ENCODE measurements at regions not wholly inside any gene's neighbourhood (a gene's known extent, or its start where the extent isn't known, plus 50 kb on each side); places are given as distances from the start of the nearest gene placed in this dataset.

GRCh38 chr9:104287253-104287878 lies 193.3 kb downstream of the SMC2 start:
- TF ChIP-seq EZH2phosphoT487 (conservative IDR thresholded peaks at IDR 0.05; ENCODE audit: low read length) (no peak), CTCF (IDR thresholded peaks at IDR 0.05; ENCODE audit: insufficient read depth, low read length, poor library complexity, severe bottlenecking) (no peak)
- Histone ChIP-seq H3K27me3 (ENCODE audit: low read length) (no peaks in the 10 kb centered on the region), H3K9me2 (replicated peaks; ENCODE audit: insufficient read depth, low read length) (no peaks in the 10 kb centered on the region), H4K20me1 (ENCODE audit: low read depth, low read length) (no peaks in the 10 kb centered on the region), H3K9ac (ENCODE audit: low read length) (no peak overlapping the region), H3K9me3 (ENCODE audit: insufficient read depth, low read length) (no peaks in the 10 kb centered on the region), H3K4me3 (ENCODE audit: insufficient read depth, low read length, poor library complexity, severe bottlenecking) (no peak overlapping the region), H3K36me3 (ENCODE audit: low read length) (no peaks in the 10 kb centered on the region), H2AFZ (ENCODE audit: low read depth, low read length, severe bottlenecking) (no peak overlapping the region), H3K4me2 (ENCODE audit: low read depth, low read length, poor library complexity, severe bottlenecking) (no peak overlapping the region), H3F3A (ENCODE audit: insufficient read depth) (no peaks in the 10 kb centered on the region), H3K79me2 (ENCODE audit: insufficient read depth, low read length) (no peaks in the 10 kb centered on the region), H3K27ac (ENCODE audit: low read depth, low read length) (no peak overlapping the region)

GRCh38 chr9:104293877-104294276 lies 199.8 kb downstream of the SMC2 start:
- H3K9ac ChIP-seq (ENCODE audit: low read length) = no peak overlapping the region
- no peaks in the 10 kb centered on the region for H3K36me3 ChIP-seq (ENCODE audit: low read length)
- H2AFZ ChIP-seq (ENCODE audit: low read depth, low read length, severe bottlenecking) = no peak overlapping the region
- H3K79me2 ChIP-seq (ENCODE audit: insufficient read depth, low read length) = no peaks in the 10 kb centered on the region
- no peaks in the 10 kb centered on the region for H3F3A ChIP-seq (ENCODE audit: insufficient read depth)
- no peak overlapping the region for H3K27ac ChIP-seq (ENCODE audit: low read depth, low read length)
- H4K20me1 ChIP-seq (ENCODE audit: low read depth, low read length) = no peaks in the 10 kb centered on the region
- no peak overlapping the region for H3K4me2 ChIP-seq (ENCODE audit: low read depth, low read length, poor library complexity, severe bottlenecking)
- no peaks in the 10 kb centered on the region for H3K9me3 ChIP-seq (ENCODE audit: insufficient read depth, low read length)
- no peaks in the 10 kb centered on the region for H3K9me2 ChIP-seq (replicated peaks; ENCODE audit: insufficient read depth, low read length)
- TF ChIP-seq EZH2phosphoT487 (conservative IDR thresholded peaks at IDR 0.05; ENCODE audit: low read length) = no peak
- no peak for TF ChIP-seq CTCF (IDR thresholded peaks at IDR 0.05; ENCODE audit: insufficient read depth, low read length, poor library complexity, severe bottlenecking)
- H3K27me3 ChIP-seq (ENCODE audit: low read length) = no peaks in the 10 kb centered on the region
- no peak overlapping the region for H3K4me3 ChIP-seq (ENCODE audit: insufficient read depth, low read length, poor library complexity, severe bottlenecking)

GRCh38 chr9:104300124-104300523 lies 203.9 kb upstream of the OR13F1 start:
- Histone ChIP-seq H3K79me2 (ENCODE audit: insufficient read depth, low read length) (no peaks in the 10 kb centered on the region), H2AFZ (ENCODE audit: low read depth, low read length, severe bottlenecking) (no peak overlapping the region), H3K36me3 (ENCODE audit: low read length) (no peaks in the 10 kb centered on the region), H3K9ac (ENCODE audit: low read length) (no peak overlapping the region), H4K20me1 (ENCODE audit: low read depth, low read length) (no peaks in the 10 kb centered on the region), H3K4me3 (ENCODE audit: insufficient read depth, low read length, poor library complexity, severe bottlenecking) (no peak overlapping the region), H3K9me2 (replicated peaks; ENCODE audit: insufficient read depth, low read length) (no peaks in the 10 kb centered on the region), H3K4me2 (ENCODE audit: low read depth, low read length, poor library complexity, severe bottlenecking) (no peak overlapping the region), H3K27me3 (ENCODE audit: low read length) (no peaks in the 10 kb centered on the region), H3K9me3 (ENCODE audit: insufficient read depth, low read length) (no peaks in the 10 kb centered on the region), H3F3A (ENCODE audit: insufficient read depth) (no peaks in the 10 kb centered on the region), H3K27ac (ENCODE audit: low read depth, low read length) (no peak overlapping the region)
- TF ChIP-seq EZH2phosphoT487 (conservative IDR thresholded peaks at IDR 0.05; ENCODE audit: low read length) (no peak), CTCF (IDR thresholded peaks at IDR 0.05; ENCODE audit: insufficient read depth, low read length, poor library complexity, severe bottlenecking) (no peak)

Measured in SU-DHL-6 (cell line).